Adrenal gland (tissue), 9 donors: ENCODE measurements at regions not wholly inside any gene's neighbourhood (a gene's known extent, or its start where the extent isn't known, plus 50 kb on each side); places are given as distances from the start of the nearest gene placed in this dataset.

Experiments used
- DNase-seq, 7 donors: peaks; one replicate each; pipeline ENCODE4 v3.0.0-alpha.2; 2019 to 2020
- H3K27ac ChIP-seq, 5 donors: fragments of 200-600 bp; sonication (generic) in 4 of 5; 1 replicate in 3 of 5; 2 replicates in 2 of 5; pipeline versions ENCODE4 v1.5.1 to v1.8.0; 2016 to 2020; ENCODE audit warnings: mild to moderate bottlenecking in 1 of 5
- H3K27me3 ChIP-seq: fragments of 200-600 bp; 2 replicates; pipeline ENCODE4 v1.8.0; 2021
- H3K36me3 ChIP-seq, 2 donors: fragments of 200-600 bp; replicated peaks in 1 of 2; 1 replicate in 1 of 2; 2 replicates in 1 of 2; pipeline versions ENCODE4 v1.5.1 to v1.8.0; 2018 to 2022
- H3K4me1 ChIP-seq, 2 donors: fragments of 200-600 bp; replicated peaks in 1 of 2; 1 replicate in 1 of 2; 2 replicates in 1 of 2; pipeline versions ENCODE4 v1.5.1 to v1.8.0; 2018 to 2021
- H3K4me3 ChIP-seq, 4 donors: fragments of 200-600 bp; sonication (generic) in 3 of 4; one replicate each; pipeline ENCODE4 v1.5.1; 2016 to 2018
- H3K9me3 ChIP-seq, 3 donors: fragments of 200-600 bp; sonication (generic) in 1 of 3; replicated peaks in 1 of 3; 1 replicate in 2 of 3; 2 replicates in 1 of 3; pipeline versions ENCODE4 v1.5.1 to v1.8.0; 2016 to 2021
- CTCF ChIP-seq, 6 experiments: fragments of 450-650 bp in 4 of 6; fragments of 200-600 bp in 2 of 6; sonication (generic) in 1 of 6; IDR thresholded peaks; 1 replicate in 5 of 6; 2 replicates in 1 of 6; pipeline versions ENCODE4 v1.5.1 to v1.8.0; 2016 to 2021; ENCODE audit warnings: antibody characterized with exemption in 6 of 6, mild to moderate bottlenecking in 2 of 6, moderate library complexity in 1 of 6
- POLR2A ChIP-seq, 2 donors: fragments of 450-650 bp; IDR thresholded peaks; one replicate each; pipeline ENCODE4 v1.6.1; 2017; ENCODE audit warnings: antibody characterized with exemption in 2 of 2, mild to moderate bottlenecking in 2 of 2, moderate library complexity in 1 of 2
- WGBS, 4 donors: extraction: QIAGEN DNeasy Blood & Tissue Kit in 2 of 4; methylation state at CpG; one replicate each; pipeline versions ENCODE4 v1.1.5 to v1.1.7; 2013 to 2017; 5-methylcytosine and 5-hydroxymethylcytosine counted together
- intact Hi-C, 2 donors: fragments of 100-400 bp; cut with DNase I; formaldehyde crosslinking; loops; one replicate each; pipeline versions ENCODE4 v1.14.1 to v1.15.0; 2022 to 2023
- donor health status: healthy with polysubstance abuse.
- donor health status: Bipolar disorder and iron deficiency.
- donor health status: DM: yes; HTN: yes; CAD: no.
- donor health status: DM: no; HTN: no; CAD: no.
- donor health status: DM: no; HTN: no; CAD: no.

- 88 to 100% (median 89%) methylated on average over 1 of the region's 1 CpG; no CpG with 5 or more reads in 1 of the 4 donors for WGBS, 4 donors
- Histone ChIP-seq H3K36me3 (no peaks in the 10 kb centered on the region), H3K27ac (no peak overlapping the region), H3K9me3 (no peaks in the 10 kb centered on the region), H3K4me1 (no peaks in the 10 kb centered on the region), H3K4me3 (no peak overlapping the region), H3K27me3 (no peaks in the 10 kb centered on the region)
- no peak for DNase-seq
- intact Hi-C loops, result no loop called here
- TF ChIP-seq POLR2A (IDR thresholded peaks at IDR 0.05), result no peak
- TF ChIP-seq CTCF (IDR thresholded peaks at IDR 0.05), result no peak
Measured at GRCh38 chr18:4789506-4789905, 334.4 kb upstream of the DLGAP1 start.

- Histone ChIP-seq H3K27me3 (no peaks in the 10 kb centered on the region), H3K36me3 (no peaks in the 10 kb centered on the region), H3K27ac (no peak overlapping the region), H3K4me3 (no peak overlapping the region), H3K4me1 (no peaks in the 10 kb centered on the region), H3K9me3 (no peaks in the 10 kb centered on the region)
- TF ChIP-seq CTCF (IDR thresholded peaks at IDR 0.05) (no peak), POLR2A (IDR thresholded peaks at IDR 0.05) (no peak)
- 64 to 88% (median 78%) methylated on average over 1 of the region's 1 CpG for WGBS, 4 donors
- intact Hi-C loops, result no loop called here
- no peak for DNase-seq
Measured at GRCh38 chr18:4781873-4782272, 326.8 kb upstream of the DLGAP1 start.

- H3K9me3 ChIP-seq, result no peaks in the 10 kb centered on the region
- TF ChIP-seq CTCF (IDR thresholded peaks at IDR 0.05), result no peak
- H3K36me3 ChIP-seq, result no peaks in the 10 kb centered on the region
- H3K4me1 ChIP-seq, result no peaks in the 10 kb centered on the region
- no peaks in the 10 kb centered on the region for H3K27me3 ChIP-seq
- intact Hi-C loops, result no loop called here
- DNase-seq, result no peak
- no peak overlapping the region for H3K4me3 ChIP-seq
- H3K27ac ChIP-seq, result no peak overlapping the region
- 69 to 87% (median 77%) methylated on average over 3 of the region's 3 CpGs for WGBS, 4 donors
Measured at GRCh38 chr18:4765401-4765800, 310.3 kb upstream of the DLGAP1 start.

GRCh38 chr18:4762330-4762729 lies 307.2 kb upstream of the DLGAP1 start:
- intact Hi-C loops, result no loop called here

More at GRCh38 chr18:4762330-4762729, 307.2 kb upstream of the DLGAP1 start:
- H3K9me3 ChIP-seq, result no peaks in the 10 kb centered on the region
- H3K27ac ChIP-seq, result no peak overlapping the region
- H3K36me3 ChIP-seq, result no peaks in the 10 kb centered on the region
- no peaks in the 10 kb centered on the region for H3K27me3 ChIP-seq
- H3K4me1 ChIP-seq, result no peaks in the 10 kb centered on the region
- DNase-seq, result no peak
- no peak overlapping the region for H3K4me3 ChIP-seq
- no peak for TF ChIP-seq CTCF (IDR thresholded peaks at IDR 0.05)
- no peak for TF ChIP-seq POLR2A (IDR thresholded peaks at IDR 0.05)
- 35 to 42% (median 38%) methylated on average over 3 of the region's 3 CpGs for WGBS, 4 donors
